ENCODE measurements at regions not wholly inside any gene's neighbourhood (a gene's known extent, or its start where the extent isn't known, plus 50 kb on each side); places are given as distances from the start of the nearest gene placed in this dataset.

- TF ChIP-seq EZH2 (IDR thresholded peaks at IDR 0.05; ENCODE audit: borderline replicate concordance, insufficient read depth, low read depth, low read length, poor library complexity, severe bottlenecking) = no peak
- no peak for TF ChIP-seq CTCF (IDR thresholded peaks at IDR 0.05)
These were observed 74.3 kb upstream of the PCGF5 start for GRCh38 chr10:91146146-91146545.

Data from B cell (primary cell).